ENCODE measurements at regions not wholly inside any gene's neighbourhood (a gene's known extent, or its start where the extent isn't known, plus 50 kb on each side); places are given as distances from the start of the nearest gene placed in this dataset.

- TF ChIP-seq EZH2 (IDR thresholded peaks at IDR 0.05; ENCODE audit: low read depth), result no peak
- no peak for TF ChIP-seq CTCF (conservative IDR thresholded peaks at IDR 0.05)
Measured at GRCh38 chr5:9815051-9815450, 184.9 kb upstream of the TAS2R1 start.
